ENCODE measurements at regions not wholly inside any gene's neighbourhood (a gene's known extent, or its start where the extent isn't known, plus 50 kb on each side); places are given as distances from the start of the nearest gene placed in this dataset.

DNA sequence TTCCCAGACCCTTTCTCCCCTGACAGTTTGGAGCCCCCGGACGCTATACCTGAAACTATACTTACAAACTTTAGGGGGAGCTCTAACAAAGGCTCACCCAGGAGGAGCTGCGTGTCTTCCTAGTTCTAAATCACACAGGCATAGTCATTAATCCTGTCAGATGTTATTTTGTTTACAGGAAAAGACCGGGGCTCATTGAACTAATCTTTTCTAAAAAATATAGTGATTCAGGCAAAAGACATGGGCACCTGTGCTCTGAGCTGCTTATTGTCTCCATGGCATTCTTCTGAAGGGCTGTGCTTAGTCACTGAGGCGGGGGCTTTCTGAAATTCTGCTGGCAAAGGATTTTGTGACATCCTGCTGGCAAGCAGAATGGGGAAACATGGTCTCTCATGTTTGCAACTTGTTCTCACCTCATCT lies 1577.0 kb downstream of the NCAM2 start:
- Mint-ChIP-seq H3K27me3 (ENCODE audit: low read depth, unreplicated experiment) (no peaks in the 10 kb centered on the region), H3K9me3 (ENCODE audit: unreplicated experiment) (no peaks in the 10 kb centered on the region), H3K27ac (ENCODE audit: unreplicated experiment) (no peak overlapping the region), H3K4me3 (ENCODE audit: unreplicated experiment) (peak overlapping the region; percentile 2), H3K36me3 (ENCODE audit: low read depth, unreplicated experiment) (no peaks in the 10 kb centered on the region), H3K4me1 (ENCODE audit: low read depth, unreplicated experiment) (no peaks in the 10 kb centered on the region)
- TF ChIP-seq, protein P1, sequence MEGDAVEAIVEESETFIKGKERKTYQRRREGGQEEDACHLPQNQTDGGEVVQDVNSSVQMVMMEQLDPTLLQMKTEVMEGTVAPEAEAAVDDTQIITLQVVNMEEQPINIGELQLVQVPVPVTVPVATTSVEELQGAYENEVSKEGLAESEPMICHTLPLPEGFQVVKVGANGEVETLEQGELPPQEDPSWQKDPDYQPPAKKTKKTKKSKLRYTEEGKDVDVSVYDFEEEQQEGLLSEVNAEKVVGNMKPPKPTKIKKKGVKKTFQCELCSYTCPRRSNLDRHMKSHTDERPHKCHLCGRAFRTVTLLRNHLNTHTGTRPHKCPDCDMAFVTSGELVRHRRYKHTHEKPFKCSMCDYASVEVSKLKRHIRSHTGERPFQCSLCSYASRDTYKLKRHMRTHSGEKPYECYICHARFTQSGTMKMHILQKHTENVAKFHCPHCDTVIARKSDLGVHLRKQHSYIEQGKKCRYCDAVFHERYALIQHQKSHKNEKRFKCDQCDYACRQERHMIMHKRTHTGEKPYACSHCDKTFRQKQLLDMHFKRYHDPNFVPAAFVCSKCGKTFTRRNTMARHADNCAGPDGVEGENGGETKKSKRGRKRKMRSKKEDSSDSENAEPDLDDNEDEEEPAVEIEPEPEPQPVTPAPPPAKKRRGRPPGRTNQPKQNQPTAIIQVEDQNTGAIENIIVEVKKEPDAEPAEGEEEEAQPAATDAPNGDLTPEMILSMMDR (IDR thresholded peaks at IDR 0.05; ENCODE audit: insufficient read depth, low read depth, low read length), result peak; percentile 7
- no peak for TF ChIP-seq EZH2 (IDR thresholded peaks at IDR 0.05; ENCODE audit: insufficient read depth, low read length)
- Histone ChIP-seq H3K27ac (ENCODE audit: low read depth, low read length) (no peak overlapping the region), H3K4me2 (ENCODE audit: low read length) (peak overlapping the region; percentile 48), H2AFZ (ENCODE audit: low read depth, low read length) (peak overlapping the region; percentile 41), H3K4me3 (ENCODE audit: insufficient read depth, low read depth, low read length) (no peak overlapping the region), H3K9ac (ENCODE audit: low read length) (no peak overlapping the region), H3K9me3 (ENCODE audit: insufficient read depth, low read depth, low read length) (no peaks in the 10 kb centered on the region), H3K27me3 (ENCODE audit: insufficient read depth, low read length) (no peaks in the 10 kb centered on the region), H3K36me3 (ENCODE audit: insufficient read depth, low read length) (no peaks in the 10 kb centered on the region), H3K79me2 (ENCODE audit: insufficient read depth, low read length) (no peaks in the 10 kb centered on the region), H4K20me1 (ENCODE audit: insufficient read depth, low read length) (no peaks in the 10 kb centered on the region), H3K4me1 (ENCODE audit: insufficient read depth, low read length) (no peaks in the 10 kb centered on the region)
- FAIRE-seq (no peak), DNase-seq (ENCODE audit: low read depth) (no peak)

DNA sequence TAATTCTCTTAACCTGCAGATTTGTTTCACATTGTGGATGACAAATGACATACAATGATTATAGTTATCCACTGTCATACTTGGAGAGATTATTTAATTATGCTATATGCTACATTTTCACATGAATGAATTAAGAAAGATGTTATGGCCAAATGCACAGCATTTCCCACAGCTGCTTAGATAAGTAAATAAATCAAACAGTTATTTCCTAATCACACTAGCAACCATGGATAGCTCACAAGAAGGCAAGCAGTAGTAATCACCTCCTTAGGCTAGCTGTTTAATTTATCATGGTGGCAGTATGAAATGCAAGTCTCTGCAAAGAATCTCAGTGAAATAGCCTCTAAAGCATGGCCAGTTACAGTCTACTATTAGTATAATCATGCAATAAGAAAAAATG lies 1581.5 kb downstream of the NCAM2 start:
- FAIRE-seq (no peak), DNase-seq (ENCODE audit: low read depth) (no peak)
- H3K27me3 ChIP-seq (ENCODE audit: insufficient read depth, low read length), result no peaks in the 10 kb centered on the region
- no peaks in the 10 kb centered on the region for H3K27me3 Mint-ChIP-seq (ENCODE audit: low read depth, unreplicated experiment)
- H3K4me1 ChIP-seq (ENCODE audit: insufficient read depth, low read length), result no peaks in the 10 kb centered on the region
- H3K27ac ChIP-seq (ENCODE audit: low read depth, low read length), result no peak overlapping the region
- no peaks in the 10 kb centered on the region for H3K79me2 ChIP-seq (ENCODE audit: insufficient read depth, low read length)
- no peaks in the 10 kb centered on the region for H4K20me1 ChIP-seq (ENCODE audit: insufficient read depth, low read length)
- no peak for TF ChIP-seq EZH2 (IDR thresholded peaks at IDR 0.05; ENCODE audit: insufficient read depth, low read length)
- TF ChIP-seq, protein P1 (IDR thresholded peaks at IDR 0.05; ENCODE audit: insufficient read depth, low read depth, low read length), result no peak
- no peaks in the 10 kb centered on the region for H3K9me3 Mint-ChIP-seq (ENCODE audit: unreplicated experiment)
- H3K36me3 Mint-ChIP-seq (ENCODE audit: low read depth, unreplicated experiment), result no peaks in the 10 kb centered on the region
- no peaks in the 10 kb centered on the region for H3K4me1 Mint-ChIP-seq (ENCODE audit: low read depth, unreplicated experiment)
- H3K4me2 ChIP-seq (ENCODE audit: low read length), result no peak overlapping the region
- H2AFZ ChIP-seq (ENCODE audit: low read depth, low read length), result no peak overlapping the region
- H3K9me3 ChIP-seq (ENCODE audit: insufficient read depth, low read depth, low read length), result no peaks in the 10 kb centered on the region
- H3K4me3 Mint-ChIP-seq (ENCODE audit: unreplicated experiment), result no peak overlapping the region
- no peak overlapping the region for H3K4me3 ChIP-seq (ENCODE audit: insufficient read depth, low read depth, low read length)
- H3K36me3 ChIP-seq (ENCODE audit: insufficient read depth, low read length), result no peaks in the 10 kb centered on the region
- H3K9ac ChIP-seq (ENCODE audit: low read length), result no peak overlapping the region
- H3K27ac Mint-ChIP-seq (ENCODE audit: unreplicated experiment), result no peak overlapping the region

DNA sequence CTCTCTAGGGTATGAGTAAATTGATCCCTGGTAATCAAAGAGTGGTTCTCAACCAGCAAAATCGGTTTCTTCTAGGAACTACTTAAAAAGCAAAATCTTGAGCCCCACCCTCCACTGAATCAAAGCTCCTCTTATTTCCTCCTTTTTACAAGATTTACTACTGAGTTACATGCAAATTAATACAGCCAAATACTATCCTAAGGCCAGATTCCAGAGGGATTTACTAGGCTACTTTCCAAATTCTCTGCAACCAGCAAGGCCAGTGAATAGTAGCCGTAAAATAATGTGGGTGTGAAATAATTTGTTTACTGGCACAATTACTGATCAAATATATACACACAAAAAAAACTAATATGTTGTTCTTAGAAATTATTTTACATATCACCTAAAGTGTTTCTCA lies 1583.8 kb downstream of the NCAM2 start:
- Mint-ChIP-seq H3K4me3 (ENCODE audit: unreplicated experiment) (no peak overlapping the region), H3K27me3 (ENCODE audit: low read depth, unreplicated experiment) (no peaks in the 10 kb centered on the region), H3K27ac (ENCODE audit: unreplicated experiment) (no peak overlapping the region), H3K9me3 (ENCODE audit: unreplicated experiment) (no peaks in the 10 kb centered on the region), H3K4me1 (ENCODE audit: low read depth, unreplicated experiment) (no peaks in the 10 kb centered on the region), H3K36me3 (ENCODE audit: low read depth, unreplicated experiment) (no peaks in the 10 kb centered on the region)
- Histone ChIP-seq H3K9me3 (ENCODE audit: insufficient read depth, low read depth, low read length) (no peaks in the 10 kb centered on the region), H3K4me2 (ENCODE audit: low read length) (no peak overlapping the region), H3K4me1 (ENCODE audit: insufficient read depth, low read length) (no peaks in the 10 kb centered on the region), H3K27ac (ENCODE audit: low read depth, low read length) (no peak overlapping the region), H3K27me3 (ENCODE audit: insufficient read depth, low read length) (no peaks in the 10 kb centered on the region), H2AFZ (ENCODE audit: low read depth, low read length) (no peak overlapping the region), H3K79me2 (ENCODE audit: insufficient read depth, low read length) (no peaks in the 10 kb centered on the region), H4K20me1 (ENCODE audit: insufficient read depth, low read length) (no peaks in the 10 kb centered on the region), H3K4me3 (ENCODE audit: insufficient read depth, low read depth, low read length) (no peak overlapping the region), H3K9ac (ENCODE audit: low read length) (no peak overlapping the region), H3K36me3 (ENCODE audit: insufficient read depth, low read length) (no peaks in the 10 kb centered on the region)
- DNase-seq (ENCODE audit: low read depth) (no peak), FAIRE-seq (no peak)
- no peak for TF ChIP-seq EZH2 (IDR thresholded peaks at IDR 0.05; ENCODE audit: insufficient read depth, low read length)
- TF ChIP-seq, protein P1 (IDR thresholded peaks at IDR 0.05; ENCODE audit: insufficient read depth, low read depth, low read length), result no peak

Data from astrocyte (in vitro differentiated cells and primary cell).